Memory B cell (primary cell): ENCODE measurements at regions not wholly inside any gene's neighbourhood (a gene's known extent, or its start where the extent isn't known, plus 50 kb on each side); places are given as distances from the start of the nearest gene placed in this dataset.

ENCODE experiments used
- ATAC-seq: fragments of 150-1000 bp; cut with Tn5 transposase; 2 replicates; pipeline ENCODE4 v1.10.0; 2021; ENCODE audit warnings: low read depth, mild to moderate bottlenecking, moderate library complexity
- DNase-seq, 2 donors: peaks; one replicate each; pipeline ENCODE4 v3.0.0; 2022; ENCODE audit warnings: low spot score in 2 of 2
- H3K27ac Mint-ChIP-seq: one replicate; pipeline ENCODE4 v1.8.0; 2022; ENCODE audit warnings: mild to moderate bottlenecking, moderate library complexity, mixed read lengths
- H3K27me3 Mint-ChIP-seq: one replicate; pipeline ENCODE4 v1.8.0; 2022; ENCODE audit warnings: mixed read lengths
- H3K36me3 Mint-ChIP-seq: one replicate; pipeline ENCODE4 v1.8.0; 2022; ENCODE audit warnings: mild to moderate bottlenecking, mixed read lengths
- H3K4me1 Mint-ChIP-seq: one replicate; pipeline ENCODE4 v1.8.0; 2022; ENCODE audit warnings: mixed read lengths
- H3K4me3 Mint-ChIP-seq: one replicate; pipeline ENCODE4 v1.8.0; 2022; ENCODE audit warnings: mild to moderate bottlenecking, moderate library complexity, mixed read lengths
- H3K9me3 Mint-ChIP-seq: one replicate; pipeline ENCODE4 v1.8.0; 2022; ENCODE audit warnings: mixed read lengths

- Mint-ChIP-seq H3K27me3 (peaks cover 1% of the 10 kb centered on the region), H3K4me1 (peaks cover 14% of the 10 kb centered on the region), H3K27ac (no peak overlapping the region), H3K9me3 (peaks cover 4% of the 10 kb centered on the region), H3K36me3 (no peaks in the 10 kb centered on the region), H3K4me3 (no peak overlapping the region)
- no peak for ATAC-seq
- DNase-seq: no peak
These were observed 57.3 kb upstream of the TAF11L2 start for GRCh38 chr5:17440766-17441165.

GRCh38 chr5:17441351-17441750, 56.7 kb upstream of the TAF11L2 start:
- Mint-ChIP-seq H3K4me3 (no peak overlapping the region), H3K27ac (no peak overlapping the region), H3K27me3 (peaks cover 1% of the 10 kb centered on the region), H3K4me1 (peaks cover 9% of the 10 kb centered on the region), H3K9me3 (peaks cover 4% of the 10 kb centered on the region), H3K36me3 (no peaks in the 10 kb centered on the region)
- ATAC-seq (no peak), DNase-seq (no peak)

GRCh38 chr5:17443333-17444130, 54.5 kb upstream of the TAF11L2 start:
- H3K36me3 Mint-ChIP-seq: no peaks in the 10 kb centered on the region
- DNase-seq (no peak), ATAC-seq (no peak)
- no peaks in the 10 kb centered on the region for H3K4me1 Mint-ChIP-seq
- H3K27ac Mint-ChIP-seq: no peak overlapping the region
- no peak overlapping the region for H3K4me3 Mint-ChIP-seq
- peaks cover 1% of the 10 kb centered on the region for H3K27me3 Mint-ChIP-seq
- H3K9me3 Mint-ChIP-seq: peaks cover 3% of the 10 kb centered on the region

GRCh38 chr5:17444496-17444895, 53.5 kb upstream of the TAF11L2 start:
- Mint-ChIP-seq H3K36me3 (peaks cover 4% of the 10 kb centered on the region), H3K4me1 (no peaks in the 10 kb centered on the region), H3K4me3 (no peak overlapping the region), H3K27me3 (peaks cover 1% of the 10 kb centered on the region), H3K27ac (no peak overlapping the region), H3K9me3 (peaks cover 6% of the 10 kb centered on the region)
- DNase-seq: no peak
- no peak for ATAC-seq

- no peak overlapping the region for H3K4me3 Mint-ChIP-seq
- peaks cover 4% of the 10 kb centered on the region for H3K36me3 Mint-ChIP-seq
- H3K9me3 Mint-ChIP-seq: peaks cover 6% of the 10 kb centered on the region
- H3K27me3 Mint-ChIP-seq: peaks cover 1% of the 10 kb centered on the region
- DNase-seq: no peak
- H3K27ac Mint-ChIP-seq: no peak overlapping the region
- no peak for ATAC-seq
- no peaks in the 10 kb centered on the region for H3K4me1 Mint-ChIP-seq
These were observed 52.8 kb upstream of the TAF11L2 start for GRCh38 chr5:17445185-17445584.
